ENCODE measurements at regions not wholly inside any gene's neighbourhood (a gene's known extent, or its start where the extent isn't known, plus 50 kb on each side); places are given as distances from the start of the nearest gene placed in this dataset.

- H3K27me3 ChIP-seq: no peaks in the 10 kb centered on the region
- DNase-seq (no peak), ATAC-seq (no peak)
- H3K36me3 ChIP-seq: no peaks in the 10 kb centered on the region
- peaks cover 0 to 12% (median 8%) of the 10 kb centered on the region in 12 donors for H3K9me3 ChIP-seq
- H3K4me1 ChIP-seq: peaks cover 0 to 5% (median 0%) of the 10 kb centered on the region in 12 donors
- TF ChIP-seq CTCF (IDR thresholded peaks at IDR 0.05) (no peak), POLR2A (IDR thresholded peaks at IDR 0.05) (no peak)
- no peak overlapping the region for H3K4me3 ChIP-seq
- intact Hi-C loops (cut with DNase I): no loop called here
- H3K27ac ChIP-seq: no peak overlapping the region
These were observed 82.2 kb upstream of the SOD1 start for GRCh38 chr21:31577271-31577670.

- DNase-seq (no peak), ATAC-seq (no peak)
- intact Hi-C loops (cut with DNase I): no loop called here
- no peaks in the 10 kb centered on the region for H3K27me3 ChIP-seq
- no peaks in the 10 kb centered on the region for H3K36me3 ChIP-seq
- WGBS, 4 donors: 45 to 58% (median 51%) methylated on average over 6 of the region's 6 CpGs
- H3K4me1 ChIP-seq: peaks cover 0 to 5% (median 0%) of the 10 kb centered on the region in 12 donors
- H3K27ac ChIP-seq: no peak overlapping the region
- peaks cover 0 to 12% (median 8%) of the 10 kb centered on the region in 12 donors for H3K9me3 ChIP-seq
- no peak for TF ChIP-seq POLR2A (IDR thresholded peaks at IDR 0.05)
- no peak for TF ChIP-seq CTCF (IDR thresholded peaks at IDR 0.05)
- H3K4me3 ChIP-seq: no peak overlapping the region
These were observed 83.1 kb upstream of the SOD1 start for GRCh38 chr21:31576428-31576827.

- ATAC-seq (no peak), DNase-seq (no peak)
- intact Hi-C loops (cut with DNase I): no loop called here
- H3K27ac ChIP-seq: no peak overlapping the region
- no peak for TF ChIP-seq POLR2A (IDR thresholded peaks at IDR 0.05)
- TF ChIP-seq CTCF (IDR thresholded peaks at IDR 0.05): no peak
- peaks cover 0 to 5% (median 0%) of the 10 kb centered on the region in 12 donors for H3K4me1 ChIP-seq
- no peak overlapping the region for H3K4me3 ChIP-seq
- 90 to 100% (median 95%) methylated on average over 2 of the region's 2 CpGs for WGBS, 4 donors
- H3K27me3 ChIP-seq: no peaks in the 10 kb centered on the region
- H3K36me3 ChIP-seq: no peaks in the 10 kb centered on the region
- peaks cover 0 to 12% (median 8%) of the 10 kb centered on the region in 12 donors for H3K9me3 ChIP-seq
These were observed 86.3 kb upstream of the SOD1 start for GRCh38 chr21:31573217-31573616.

GRCh38 chr21:31571879-31572278 lies 87.6 kb upstream of the SOD1 start:
- Histone ChIP-seq H3K9me3 (peaks cover 0 to 12% (median 8%) of the 10 kb centered on the region in 12 donors), H3K27ac (no peak overlapping the region), H3K36me3 (no peaks in the 10 kb centered on the region), H3K4me3 (no peak overlapping the region), H3K27me3 (no peaks in the 10 kb centered on the region), H3K4me1 (no peaks in the 10 kb centered on the region)
- DNase-seq: no peak
- 87 to 92% (median 90%) methylated on average over 4 of the region's 4 CpGs for WGBS, 4 donors
- no peak for ATAC-seq
- intact Hi-C loops (cut with DNase I): no loop called here
- TF ChIP-seq CTCF (IDR thresholded peaks at IDR 0.05) (no peak), POLR2A (IDR thresholded peaks at IDR 0.05) (no peak)
